Ecto neural progenitor cell (in vitro differentiated cells): ENCODE measurements at regions not wholly inside any gene's neighbourhood (a gene's known extent, or its start where the extent isn't known, plus 50 kb on each side); places are given as distances from the start of the nearest gene placed in this dataset.

Source experiments
- DNase-seq: peaks from one replicate; pipeline ENCODE4 v3.0.0-alpha.2; 2018; ENCODE audit warnings: low spot score

GRCh38 chr22:46078241-46079092 is 71.9 kb upstream of the PPARA start:
- DNase-seq: no peak

GRCh38 chr22:46079093-46079860 is 71.0 kb upstream of the PPARA start:
- DNase-seq: no peak

GRCh38 chr22:46079861-46080821 is 70.2 kb upstream of the PPARA start:
- no peak for DNase-seq

GRCh38 chr22:46081036-46081830 is 69.1 kb upstream of the PPARA start:
- no peak for DNase-seq

GRCh38 chr22:46081831-46082210 is 68.5 kb upstream of the PPARA start:
- no peak for DNase-seq

GRCh38 chr22:46082633-46083032 is 67.7 kb upstream of the PPARA start:
- DNase-seq: no peak

GRCh38 chr22:46083383-46084350 is 66.7 kb upstream of the PPARA start:
- no peak for DNase-seq

GRCh38 chr22:46084376-46084775 is 66.0 kb upstream of the PPARA start:
- no peak for DNase-seq

GRCh38 chr22:46084943-46085827 is 65.1 kb upstream of the PPARA start:
- no peak for DNase-seq

- no peak for DNase-seq
Observed at GRCh38 chr22:46085828-46086576, 64.3 kb upstream of the PPARA start.

GRCh38 chr22:46086577-46087335 is 63.6 kb upstream of the PPARA start:
- no peak for DNase-seq

- DNase-seq: no peak
Observed at GRCh38 chr22:46087336-46087690, 63.0 kb upstream of the PPARA start.

GRCh38 chr22:46087816-46088277 is 62.5 kb upstream of the PPARA start:
- DNase-seq: peak; percentile 77

GRCh38 chr22:46088541-46089311 is 61.6 kb upstream of the PPARA start:
- no peak for DNase-seq

- no peak for DNase-seq
Observed at GRCh38 chr22:46089426-46090035, 60.8 kb upstream of the PPARA start.

- no peak for DNase-seq
Observed at GRCh38 chr22:46090036-46090591, 60.2 kb upstream of the PPARA start.
